A549 (cell line): ENCODE measurements at regions not wholly inside any gene's neighbourhood (a gene's known extent, or its start where the extent isn't known, plus 50 kb on each side); places are given as distances from the start of the nearest gene placed in this dataset.

Experiments used
- CTCF ChIP-seq: fragments of >200 bp; sonication (Bioruptor Twin); formaldehyde crosslinking; IDR thresholded peaks from 3 replicates; pipeline ENCODE4 v1.5.1; 2016
- HDAC2 ChIP-seq: fragments of 200-600 bp; sonication (generic); IDR thresholded peaks from 2 replicates; pipeline ENCODE4 v1.6.1; 2016
- JUN ChIP-seq, 2 experiments: fragments of >200 bp; sonication (Bioruptor Twin); formaldehyde crosslinking; IDR thresholded peaks; 2 replicates in 1 of 2; 3 replicates in 1 of 2; pipeline ENCODE4 v1.6.1; 2016 to 2017
- KDM1A ChIP-seq: fragments of 200-600 bp; sonication (generic); IDR thresholded peaks from 2 replicates; pipeline ENCODE4 v1.6.1; 2016; ENCODE audit warnings: low read depth, mild to moderate bottlenecking
- PHF8 ChIP-seq: fragments of 200-600 bp; sonication (generic); IDR thresholded peaks from 2 replicates; pipeline ENCODE4 v1.6.1; 2016; ENCODE audit warnings: low read depth, mild to moderate bottlenecking, antibody characterized with exemption, moderate library complexity, borderline replicate concordance

- TF ChIP-seq CTCF (no peak), HDAC2 (no peak), KDM1A (no peak), PHF8 (no peak), JUN (IDR thresholded peaks at IDR 0.05) (no peak)
Observed at GRCh38 chr5:165286692-165287091, 1781.3 kb downstream of the MAT2B start.
